GM23338 (cell line): ENCODE measurements at regions not wholly inside any gene's neighbourhood (a gene's known extent, or its start where the extent isn't known, plus 50 kb on each side); places are given as distances from the start of the nearest gene placed in this dataset.

Source experiments
- ATAC-seq: fragments of 200-7000 bp; cut with Tn5 transposase; 3 replicates; pipeline ENCODE4 v1.9.1; 2020
- DNase-seq: peaks from one replicate; pipeline ENCODE4 v3.0.0-alpha.2; 2015; ENCODE audit warnings: low spot score
- H2AFZ ChIP-seq: fragments of 200-600 bp; sonication (generic); 2 replicates; pipeline ENCODE4 v1.8.0; 2016; ENCODE audit warnings: antibody characterized with exemption, mild to moderate bottlenecking, moderate library complexity
- H3F3A ChIP-seq: fragments of 200-600 bp; sonication (generic); replicated peaks from 2 replicates; pipeline ENCODE4 v1.8.0; 2017; ENCODE audit warnings: antibody characterized with exemption, mixed run types, low read depth
- H3K27ac ChIP-seq: fragments of 200-600 bp; sonication (generic); 2 replicates; pipeline ENCODE4 v1.6.1; 2016; ENCODE audit warnings: low read depth
- H3K27me3 ChIP-seq: fragments of 200-600 bp; sonication (generic); 2 replicates; pipeline ENCODE4 v1.8.0; 2016; ENCODE audit warnings: mild to moderate bottlenecking, mixed run types, moderate library complexity; ENCODE audit not compliant: insufficient read depth
- H3K36me3 ChIP-seq: fragments of 200-600 bp; sonication (generic); 2 replicates; pipeline ENCODE4 v1.8.0; 2016; ENCODE audit warnings: mild to moderate bottlenecking; ENCODE audit not compliant: insufficient read depth
- H3K4me1 ChIP-seq: fragments of 200-600 bp; sonication (generic); 2 replicates; pipeline ENCODE4 v1.8.0; 2016; ENCODE audit warnings: mild to moderate bottlenecking, moderate library complexity; ENCODE audit not compliant: insufficient read depth
- H3K4me2 ChIP-seq: fragments of 200-600 bp; sonication (generic); 2 replicates; pipeline ENCODE4 v1.7.1; 2017; ENCODE audit warnings: mixed run types
- H3K4me3 ChIP-seq: fragments of 200-600 bp; sonication (generic); 2 replicates; pipeline ENCODE4 v1.6.1; 2016; ENCODE audit warnings: mixed run types
- H3K79me2 ChIP-seq: fragments of 200-600 bp; sonication (generic); replicated peaks from 2 replicates; pipeline ENCODE4 v1.8.0; 2017; ENCODE audit warnings: mild to moderate bottlenecking; ENCODE audit not compliant: insufficient read depth
- H3K9me2 ChIP-seq: fragments of 200-600 bp; sonication (generic); 2 replicates; pipeline ENCODE4 v1.8.0; 2017; ENCODE audit not compliant: insufficient read depth
- H4K20me1 ChIP-seq: fragments of 200-600 bp; sonication (generic); replicated peaks from 2 replicates; pipeline ENCODE4 v1.8.0; 2017; ENCODE audit warnings: mild to moderate bottlenecking; ENCODE audit not compliant: insufficient read depth
- H3K27ac Mint-ChIP-seq: 2 replicates; pipeline ENCODE4 v1.8.0; 2020; ENCODE audit warnings: inconsistent platforms, mild to moderate bottlenecking, moderate library complexity, mixed read lengths
- H3K27me3 Mint-ChIP-seq: 3 replicates; pipeline ENCODE4 v1.8.0; 2022; ENCODE audit warnings: low read depth, mild to moderate bottlenecking, moderate library complexity, mixed read lengths, inconsistent platforms; ENCODE audit not compliant: insufficient read depth, poor library complexity
- H3K36me3 Mint-ChIP-seq: 3 replicates; pipeline ENCODE4 v1.8.0; 2021; ENCODE audit warnings: low read depth, mild to moderate bottlenecking, inconsistent platforms, moderate library complexity, mixed read lengths
- H3K4me1 Mint-ChIP-seq: 3 replicates; pipeline ENCODE4 v1.8.0; 2020; ENCODE audit warnings: mild to moderate bottlenecking, inconsistent platforms, mixed read lengths
- H3K4me3 Mint-ChIP-seq: 3 replicates; pipeline ENCODE4 v1.8.0; 2021; ENCODE audit warnings: moderate library complexity, mild to moderate bottlenecking, inconsistent platforms, mixed read lengths
- H3K9me3 Mint-ChIP-seq: 3 replicates; pipeline ENCODE4 v1.8.0; 2020; ENCODE audit warnings: moderate library complexity, mild to moderate bottlenecking, inconsistent platforms, mixed read lengths
- CREB1 ChIP-seq: fragments of 250-450 bp; sonication (Bioruptor Pico); IDR thresholded peaks from 2 replicates; pipeline ENCODE4 v1.5.0; 2020; ENCODE audit warnings: low read depth, mild to moderate bottlenecking, moderate library complexity
- ETS1 ChIP-seq: IDR thresholded peaks from 2 replicates; pipeline ENCODE4 v1.6.1; 2016; ENCODE audit warnings: antibody characterized with exemption
- EZH2 ChIP-seq: fragments of 200-600 bp; sonication (generic); IDR thresholded peaks from one replicate; pipeline ENCODE4 v1.8.0; 2017; ENCODE audit warnings: antibody characterized with exemption, mild to moderate bottlenecking, low read depth; ENCODE audit not compliant: unreplicated experiment
- JUNB ChIP-seq: IDR thresholded peaks from one replicate; pipeline ENCODE4 v1.6.1; 2016; ENCODE audit warnings: antibody characterized with exemption; ENCODE audit not compliant: unreplicated experiment
- POLR2AphosphoS5 ChIP-seq: IDR thresholded peaks from 2 replicates; pipeline ENCODE4 v1.6.1; 2016; ENCODE audit warnings: antibody characterized with exemption, low read depth
- REST ChIP-seq: IDR thresholded peaks from one replicate; pipeline ENCODE4 v1.6.1; 2018; ENCODE audit warnings: antibody characterized with exemption; ENCODE audit not compliant: unreplicated experiment
- STAT1 ChIP-seq: IDR thresholded peaks from one replicate; pipeline ENCODE4 v1.6.1; 2016; ENCODE audit warnings: antibody characterized with exemption; ENCODE audit not compliant: unreplicated experiment
- ZNF114 ChIP-seq: fragments of 250-450 bp; sonication (Bioruptor Pico); IDR thresholded peaks from 2 replicates; pipeline ENCODE4 v1.5.0; 2020; ENCODE audit warnings: mild to moderate bottlenecking, moderate library complexity
- ZNF331 ChIP-seq: fragments of 250-450 bp; sonication (Bioruptor Pico); IDR thresholded peaks from 2 replicates; pipeline ENCODE4 v1.5.0; 2020; ENCODE audit warnings: low read depth, mild to moderate bottlenecking, moderate library complexity
- TF ChIP-seq, protein P1 (sequence below), 2 experiments: fragments of 200-600 bp in 1 of 2; sonication (generic) in 1 of 2; conservative IDR thresholded peaks; 2 replicates each; pipeline versions ENCODE4 v1.5.1 to v1.6.1; 2016 to 2017; ENCODE audit warnings: antibody characterized with exemption in 2 of 2, low read depth in 2 of 2, mild to moderate bottlenecking in 2 of 2, moderate library complexity in 1 of 2

GRCh38 chr10:129274748-129275474 is 192.1 kb upstream of the MGMT start:
- peak; percentile 87 for DNase-seq
- Mint-ChIP-seq H3K4me3 (no peak overlapping the region), H3K4me1 (peaks cover 8% of the 10 kb centered on the region), H3K9me3 (no peaks in the 10 kb centered on the region), H3K36me3 (no peaks in the 10 kb centered on the region), H3K27ac (no peak overlapping the region), H3K27me3 (peaks cover 10% of the 10 kb centered on the region)
- Histone ChIP-seq H3K79me2 (no peaks in the 10 kb centered on the region), H3K4me3 (no peak overlapping the region), H4K20me1 (no peaks in the 10 kb centered on the region), H3K4me1 (0 out of 2 replicates have a peak, but pooled peaks cover 4% of the 10 kb centered on the region), H3K4me2 (no peak overlapping the region), H3K27me3 (no peaks in the 10 kb centered on the region), H3F3A (no peaks in the 10 kb centered on the region), H3K36me3 (no peaks in the 10 kb centered on the region), H3K9me2 (peaks cover 4% of the 10 kb centered on the region; the same call in 1 of the 2 replicates), H3K27ac (no peak overlapping the region), H2AFZ (0 out of 2 replicates have a peak overlapping the region, but pooled peaks have one; percentile 72)
- no peak for TF ChIP-seq EZH2
- no peak for TF ChIP-seq JUNB
- TF ChIP-seq ZNF114 (CRISPR knock-in tag), result no peak
- TF ChIP-seq ETS1, result no peak
- TF ChIP-seq CREB1 (CRISPR knock-in tag), result peak; percentile 84
- TF ChIP-seq ZNF331 (CRISPR knock-in tag), result no peak
- TF ChIP-seq, protein P1, sequence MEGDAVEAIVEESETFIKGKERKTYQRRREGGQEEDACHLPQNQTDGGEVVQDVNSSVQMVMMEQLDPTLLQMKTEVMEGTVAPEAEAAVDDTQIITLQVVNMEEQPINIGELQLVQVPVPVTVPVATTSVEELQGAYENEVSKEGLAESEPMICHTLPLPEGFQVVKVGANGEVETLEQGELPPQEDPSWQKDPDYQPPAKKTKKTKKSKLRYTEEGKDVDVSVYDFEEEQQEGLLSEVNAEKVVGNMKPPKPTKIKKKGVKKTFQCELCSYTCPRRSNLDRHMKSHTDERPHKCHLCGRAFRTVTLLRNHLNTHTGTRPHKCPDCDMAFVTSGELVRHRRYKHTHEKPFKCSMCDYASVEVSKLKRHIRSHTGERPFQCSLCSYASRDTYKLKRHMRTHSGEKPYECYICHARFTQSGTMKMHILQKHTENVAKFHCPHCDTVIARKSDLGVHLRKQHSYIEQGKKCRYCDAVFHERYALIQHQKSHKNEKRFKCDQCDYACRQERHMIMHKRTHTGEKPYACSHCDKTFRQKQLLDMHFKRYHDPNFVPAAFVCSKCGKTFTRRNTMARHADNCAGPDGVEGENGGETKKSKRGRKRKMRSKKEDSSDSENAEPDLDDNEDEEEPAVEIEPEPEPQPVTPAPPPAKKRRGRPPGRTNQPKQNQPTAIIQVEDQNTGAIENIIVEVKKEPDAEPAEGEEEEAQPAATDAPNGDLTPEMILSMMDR (conservative IDR thresholded peaks at IDR 0.05; ENCODE audit: low read depth in 2 of 2), result peak; percentile 58 to 72
- no peak for TF ChIP-seq STAT1
- peak; percentile 98 for ATAC-seq

- H3K9me3 Mint-ChIP-seq, result no peaks in the 10 kb centered on the region
- no peaks in the 10 kb centered on the region for H4K20me1 ChIP-seq
- DNase-seq (no peak), ATAC-seq (no peak)
- no peak overlapping the region for H3K4me2 ChIP-seq
- no peak overlapping the region for H3K4me3 Mint-ChIP-seq
- H3K27ac Mint-ChIP-seq, result no peak overlapping the region
- no peaks in the 10 kb centered on the region for H3K27me3 ChIP-seq
- 0 out of 2 replicates have a peak, but pooled peaks cover 4% of the 10 kb centered on the region for H3K4me1 ChIP-seq
- no peak overlapping the region for H3K4me3 ChIP-seq
- peaks cover 8% of the 10 kb centered on the region for H3K4me1 Mint-ChIP-seq
- no peaks in the 10 kb centered on the region for H3K36me3 ChIP-seq
- no peak overlapping the region for H3K27ac ChIP-seq
- H3K9me2 ChIP-seq, result peaks cover 4% of the 10 kb centered on the region; the same call in 1 of the 2 replicates
- no peaks in the 10 kb centered on the region for H3K79me2 ChIP-seq
- 0 out of 2 replicates have a peak overlapping the region, but pooled peaks have one; percentile 32 for H2AFZ ChIP-seq
- H3K27me3 Mint-ChIP-seq, result peaks cover 10% of the 10 kb centered on the region
- no peaks in the 10 kb centered on the region for H3F3A ChIP-seq
- H3K36me3 Mint-ChIP-seq, result no peaks in the 10 kb centered on the region
- no peak for TF ChIP-seq POLR2AphosphoS5
- TF ChIP-seq ZNF331 (CRISPR knock-in tag), result no peak
- no peak for TF ChIP-seq JUNB
- TF ChIP-seq REST, result no peak
Measured at GRCh38 chr10:129275886-129276285, 191.2 kb upstream of the MGMT start.
